ENCODE measurements at regions not wholly inside any gene's neighbourhood (a gene's known extent, or its start where the extent isn't known, plus 50 kb on each side); places are given as distances from the start of the nearest gene placed in this dataset.

- DNase-seq = no peak
Observed at GRCh38 chr13:99819967-99820366, 151.6 kb downstream of the ZIC5 start.

- DNase-seq = no peak
Observed at GRCh38 chr13:99816321-99816720, 155.2 kb downstream of the ZIC5 start.

- DNase-seq = no peak
Observed at GRCh38 chr13:99813336-99814095, 158.1 kb downstream of the ZIC5 start.

GRCh38 chr13:99812625-99813024, 158.9 kb downstream of the ZIC5 start:
- no peak for DNase-seq

GRCh38 chr13:99811067-99811700, 160.4 kb downstream of the ZIC5 start:
- no peak for DNase-seq

- DNase-seq = no peak
Observed at GRCh38 chr13:99809926-99810325, 161.6 kb downstream of the ZIC5 start.

GRCh38 chr13:99809496-99809895, 162.1 kb downstream of the ZIC5 start:
- no peak for DNase-seq

GRCh38 chr13:99808786-99809185, 162.8 kb downstream of the ZIC5 start:
- DNase-seq = no peak

- DNase-seq = no peak
Observed at GRCh38 chr13:99806671-99807070, 164.9 kb downstream of the ZIC5 start.

- DNase-seq = no peak
Observed at GRCh38 chr13:99805361-99805760, 166.2 kb downstream of the ZIC5 start.

- no peak for DNase-seq
Observed at GRCh38 chr13:99803141-99803540, 168.4 kb downstream of the ZIC5 start.

- DNase-seq = no peak
Observed at GRCh38 chr13:99802416-99802815, 169.2 kb downstream of the ZIC5 start.

- no peak for DNase-seq
Observed at GRCh38 chr13:99800951-99801350, 170.6 kb downstream of the ZIC5 start.

GRCh38 chr13:99800011-99800410, 171.6 kb downstream of the ZIC5 start:
- no peak for DNase-seq

- DNase-seq = no peak
Observed at GRCh38 chr13:99798756-99799155, 172.8 kb downstream of the ZIC5 start.

GRCh38 chr13:99797691-99798090, 173.9 kb downstream of the ZIC5 start:
- no peak for DNase-seq

GRCh38 chr13:99796175-99796819, 175.3 kb downstream of the ZIC5 start:
- no peak for DNase-seq

GRCh38 chr13:99792079-99792921, 179.3 kb downstream of the ZIC5 start:
- DNase-seq = no peak

- no peak for DNase-seq
Observed at GRCh38 chr13:99782669-99783068, 188.9 kb downstream of the ZIC5 start.

GRCh38 chr13:99778500-99778899, 193.1 kb downstream of the ZIC5 start:
- DNase-seq = no peak

- no peak for DNase-seq
Observed at GRCh38 chr13:99777873-99778272, 193.7 kb downstream of the ZIC5 start.

GRCh38 chr13:99774644-99775043, 196.9 kb downstream of the ZIC5 start:
- DNase-seq = no peak

- no peak for DNase-seq
Observed at GRCh38 chr13:99768986-99769385, 202.6 kb downstream of the ZIC5 start.
